Lower leg skin (tissue), 3 donors: ENCODE measurements at regions not wholly inside any gene's neighbourhood (a gene's known extent, or its start where the extent isn't known, plus 50 kb on each side); places are given as distances from the start of the nearest gene placed in this dataset.

ENCODE experiments used
- CTCF ChIP-seq, 3 donors: fragments of 450-650 bp; IDR thresholded peaks; one replicate each; pipeline ENCODE4 v1.5.1; 2016; ENCODE audit warnings: antibody characterized with exemption in 3 of 3, mild to moderate bottlenecking in 3 of 3, moderate library complexity in 2 of 3
- POLR2A ChIP-seq, 2 donors: fragments of 450-650 bp; IDR thresholded peaks; one replicate each; pipeline ENCODE4 v1.6.1; 2016 to 2017; ENCODE audit warnings: antibody characterized with exemption in 2 of 2, mild to moderate bottlenecking in 1 of 2, moderate library complexity in 1 of 2

- no peak for TF ChIP-seq CTCF (IDR thresholded peaks at IDR 0.05)
- TF ChIP-seq POLR2A (IDR thresholded peaks at IDR 0.05) = no peak
Observed at GRCh38 chr18:56186319-56186718, 452.1 kb downstream of the TXNL1 start.
